ENCODE measurements at regions not wholly inside any gene's neighbourhood (a gene's known extent, or its start where the extent isn't known, plus 50 kb on each side); places are given as distances from the start of the nearest gene placed in this dataset.

- TF ChIP-seq CTCF (IDR thresholded peaks at IDR 0.05) (no peak), POLR2A (IDR thresholded peaks at IDR 0.05) (no peak)
These were observed 83.0 kb upstream of the HS6ST1 start for GRCh38 chr2:128401680-128402079.

Data from lower leg skin (tissue), 3 donors.